GM12878 (cell line): ENCODE measurements at regions not wholly inside any gene's neighbourhood (a gene's known extent, or its start where the extent isn't known, plus 50 kb on each side); places are given as distances from the start of the nearest gene placed in this dataset.

Source experiments
- CBX3 ChIP-seq: fragments of 200-600 bp; sonication (generic); IDR thresholded peaks from 2 replicates; pipeline ENCODE4 v1.6.1; 2016; ENCODE audit warnings: low read depth, borderline replicate concordance
- CTCF ChIP-seq, 3 experiments: IDR thresholded peaks in 2 of 3; conservative IDR thresholded peaks in 1 of 3; 2 replicates each; pipeline ENCODE4 v1.5.1; 2011; ENCODE audit warnings: low read depth in 3 of 3, low read length in 3 of 3, mild to moderate bottlenecking in 3 of 3, control low read depth in 2 of 3, moderate library complexity in 2 of 3, inconsistent platforms in 1 of 3, mixed read lengths in 1 of 3; ENCODE audit not compliant: control insufficient read depth in 2 of 3, insufficient read depth in 1 of 3; ENCODE audit errors: extremely low read depth in 1 of 3
- POLR2A ChIP-seq: IDR thresholded peaks from 2 replicates; pipeline ENCODE4 v1.6.1; 2011; ENCODE audit warnings: low read depth, mild to moderate bottlenecking, low read length

GRCh38 chr18:61196750-61197149, 136.5 kb upstream of the CDH20 start:
- TF ChIP-seq POLR2A (no peak), CTCF (IDR thresholded peaks at IDR 0.05 in 2 of 3, conservative IDR thresholded peaks at IDR 0.05 in 1 of 3; ENCODE audit: control insufficient read depth in 2 of 3, extremely low read depth in 1 of 3, insufficient read depth in 1 of 3, low read depth in 3 of 3, low read length in 3 of 3) (no peak), CBX3 (no peak)
